Spleen (tissue), 7 donors: ENCODE measurements at regions not wholly inside any gene's neighbourhood (a gene's known extent, or its start where the extent isn't known, plus 50 kb on each side); places are given as distances from the start of the nearest gene placed in this dataset.

Experiments used
- POLR2A ChIP-seq, 3 donors: fragments of 450-650 bp; IDR thresholded peaks; one replicate each; pipeline ENCODE4 v1.5.1; 2017; ENCODE audit warnings: antibody characterized with exemption in 3 of 3, mild to moderate bottlenecking in 1 of 3
- TF ChIP-seq, protein P1 (sequence below), 11 experiments: fragments of 200-600 bp in 7 of 11; fragments of 450-650 bp in 4 of 11; sonication (generic) in 4 of 11; IDR thresholded peaks in 8 of 11; conservative IDR thresholded peaks in 3 of 11; 1 replicate in 7 of 11; 2 replicates in 4 of 11; pipeline versions ENCODE4 v1.4.0 to v1.8.0; 2016 to 2021; ENCODE audit warnings: antibody characterized with exemption in 11 of 11, inconsistent platforms in 4 of 11, mild to moderate bottlenecking in 1 of 11
- donor health status: DM: no; HTN: no; CAD: no; lungs with moderate emphysema.
- donor health status: DM: no; HTN: no; CAD: no.
- donor health status: DM: no; HTN: no; CAD: no.

DNA sequence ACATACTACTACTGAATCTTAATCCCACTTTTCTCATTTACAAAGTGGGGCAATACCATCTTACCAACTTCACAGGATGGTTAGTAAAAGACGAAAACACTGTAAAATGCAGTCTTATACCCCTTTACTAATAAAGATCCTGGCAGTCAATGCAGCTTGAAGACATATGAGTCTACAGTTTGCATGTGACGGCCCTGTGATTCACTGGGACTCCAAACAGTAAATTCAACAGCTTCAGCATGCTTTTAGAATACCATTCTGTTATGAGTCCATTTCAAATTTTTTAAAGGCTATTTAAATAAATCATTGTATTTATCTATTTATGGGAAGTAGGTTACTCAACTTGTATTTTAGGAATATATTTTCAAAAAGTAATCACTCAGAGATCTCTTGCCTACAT, 629.1 kb downstream of the LIG4 start:
- TF ChIP-seq, protein P1, sequence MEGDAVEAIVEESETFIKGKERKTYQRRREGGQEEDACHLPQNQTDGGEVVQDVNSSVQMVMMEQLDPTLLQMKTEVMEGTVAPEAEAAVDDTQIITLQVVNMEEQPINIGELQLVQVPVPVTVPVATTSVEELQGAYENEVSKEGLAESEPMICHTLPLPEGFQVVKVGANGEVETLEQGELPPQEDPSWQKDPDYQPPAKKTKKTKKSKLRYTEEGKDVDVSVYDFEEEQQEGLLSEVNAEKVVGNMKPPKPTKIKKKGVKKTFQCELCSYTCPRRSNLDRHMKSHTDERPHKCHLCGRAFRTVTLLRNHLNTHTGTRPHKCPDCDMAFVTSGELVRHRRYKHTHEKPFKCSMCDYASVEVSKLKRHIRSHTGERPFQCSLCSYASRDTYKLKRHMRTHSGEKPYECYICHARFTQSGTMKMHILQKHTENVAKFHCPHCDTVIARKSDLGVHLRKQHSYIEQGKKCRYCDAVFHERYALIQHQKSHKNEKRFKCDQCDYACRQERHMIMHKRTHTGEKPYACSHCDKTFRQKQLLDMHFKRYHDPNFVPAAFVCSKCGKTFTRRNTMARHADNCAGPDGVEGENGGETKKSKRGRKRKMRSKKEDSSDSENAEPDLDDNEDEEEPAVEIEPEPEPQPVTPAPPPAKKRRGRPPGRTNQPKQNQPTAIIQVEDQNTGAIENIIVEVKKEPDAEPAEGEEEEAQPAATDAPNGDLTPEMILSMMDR (IDR thresholded peaks at IDR 0.05 in 8 of 11, conservative IDR thresholded peaks at IDR 0.05 in 3 of 11): no peak
- no peak for TF ChIP-seq POLR2A (IDR thresholded peaks at IDR 0.05)
